IPS-NIHi11 (cell line): ENCODE measurements at regions not wholly inside any gene's neighbourhood (a gene's known extent, or its start where the extent isn't known, plus 50 kb on each side); places are given as distances from the start of the nearest gene placed in this dataset.
"Not testable (repeated sequence)": the region's sequence is repeated elsewhere in the genome, so short reads cannot be mapped to it uniquely, and the experiment has no call there.

Experiments used
- DNase-seq: peaks from one replicate; pipeline ENCODE4 v3.0.0; 2012; ENCODE audit warnings: mixed read lengths, low spot score

- no peak for DNase-seq
These were observed 66.9 kb upstream of the ZNF746 start for GRCh38 chr7:149564340-149565095.

DNA sequence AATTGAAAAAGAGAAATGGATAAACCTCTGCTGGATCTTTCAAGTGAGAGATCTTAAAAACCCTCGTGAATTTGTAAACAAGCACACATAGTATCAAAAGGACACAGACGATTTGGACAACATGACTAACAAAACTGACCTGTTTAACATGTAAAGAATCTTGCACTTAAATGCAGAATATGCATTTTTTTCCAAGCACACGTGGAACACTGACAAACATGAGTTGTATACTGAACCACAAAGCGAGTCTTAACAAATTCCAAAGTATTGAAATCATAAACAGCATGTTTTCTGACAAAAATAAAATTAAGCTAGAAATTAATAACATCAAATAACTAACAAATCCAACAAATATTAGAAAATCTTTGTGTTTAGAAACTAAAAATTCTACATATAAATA is 65.0 kb upstream of the ZNF746 start:
- DNase-seq, result no peak

GRCh38 chr7:149561072-149561471 is 63.5 kb upstream of the ZNF746 start:
- DNase-seq, result no peak

- DNase-seq, result no peak
These were observed 62.1 kb upstream of the ZNF746 start for GRCh38 chr7:149559711-149560110.

DNA sequence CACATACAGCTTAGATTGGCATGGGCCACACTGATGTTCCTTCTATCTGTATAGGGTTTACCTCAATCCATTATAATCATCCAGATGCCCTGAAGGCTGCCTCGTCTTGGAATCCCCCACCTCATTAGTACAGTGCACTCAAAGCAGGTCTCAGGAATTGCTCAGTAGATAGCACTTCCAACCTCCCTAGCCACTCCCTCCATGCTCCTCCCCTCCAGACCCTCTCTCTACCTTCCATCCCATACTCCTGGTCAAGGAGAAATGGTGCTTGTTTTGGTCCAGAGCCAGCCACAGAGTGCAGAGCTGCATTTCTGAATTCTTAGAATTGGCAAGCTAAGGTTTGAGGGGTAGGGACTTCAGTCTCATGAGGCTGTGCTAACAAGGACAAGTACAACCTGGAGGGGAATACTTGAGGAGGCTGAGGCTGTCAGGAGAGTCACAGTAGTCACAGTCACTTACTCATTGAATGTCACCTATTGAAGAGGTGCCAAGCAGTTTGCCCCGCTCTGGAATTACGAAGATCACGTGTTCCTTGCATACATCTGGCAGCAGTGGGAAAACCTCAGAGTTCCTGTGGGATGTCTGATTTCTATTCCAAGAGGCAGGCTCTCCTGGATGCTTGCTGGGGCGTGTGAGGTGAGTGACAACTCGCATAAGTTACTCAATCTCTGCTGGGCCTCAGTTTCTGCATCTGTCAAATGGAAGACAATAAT is 60.7 kb upstream of the ZNF746 start:
- no peak for DNase-seq

DNA sequence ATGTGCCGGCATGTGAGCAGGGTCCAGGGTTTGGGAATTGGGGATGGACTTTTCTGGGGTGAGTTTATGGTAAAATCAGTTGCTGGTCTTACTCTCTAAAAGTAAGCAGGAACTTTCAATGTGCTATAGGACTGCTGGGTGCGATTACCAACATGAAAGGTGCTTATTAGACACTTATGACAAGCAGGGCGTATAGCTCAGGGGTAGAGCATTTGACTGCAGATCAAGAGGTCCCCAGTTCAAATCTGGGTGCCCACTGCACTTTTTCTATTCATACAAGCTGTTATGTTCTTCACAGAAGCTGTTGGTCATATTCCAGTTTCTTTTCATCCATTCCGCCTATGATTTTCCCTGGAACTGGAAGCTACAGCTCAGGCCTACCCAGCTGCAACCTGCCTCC is 58.9 kb upstream of the ZNF746 start:
- DNase-seq, result not testable (repeated sequence)

DNA sequence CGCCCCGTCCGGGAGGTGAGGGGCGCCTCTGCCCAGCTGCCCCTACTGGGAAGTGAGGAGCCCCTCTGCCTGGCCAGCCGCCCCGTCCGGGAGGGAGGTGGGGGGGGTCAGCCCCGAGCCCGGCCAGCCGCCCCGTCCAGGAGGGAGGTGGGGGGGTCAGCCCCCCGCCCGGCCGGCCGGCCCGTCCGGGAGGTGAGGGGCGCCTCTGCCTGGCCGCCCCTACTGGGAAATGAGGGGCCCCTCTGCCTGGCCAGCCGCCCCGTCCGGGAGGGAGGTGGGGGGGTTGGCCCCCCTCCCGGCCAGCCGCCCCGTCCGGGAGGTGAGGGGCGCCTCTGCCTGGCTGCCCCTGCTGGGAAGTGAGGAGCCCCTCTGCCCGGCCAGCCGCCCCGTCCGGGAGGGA is 57.2 kb upstream of the ZNF746 start:
- not testable (repeated sequence) for DNase-seq

DNA sequence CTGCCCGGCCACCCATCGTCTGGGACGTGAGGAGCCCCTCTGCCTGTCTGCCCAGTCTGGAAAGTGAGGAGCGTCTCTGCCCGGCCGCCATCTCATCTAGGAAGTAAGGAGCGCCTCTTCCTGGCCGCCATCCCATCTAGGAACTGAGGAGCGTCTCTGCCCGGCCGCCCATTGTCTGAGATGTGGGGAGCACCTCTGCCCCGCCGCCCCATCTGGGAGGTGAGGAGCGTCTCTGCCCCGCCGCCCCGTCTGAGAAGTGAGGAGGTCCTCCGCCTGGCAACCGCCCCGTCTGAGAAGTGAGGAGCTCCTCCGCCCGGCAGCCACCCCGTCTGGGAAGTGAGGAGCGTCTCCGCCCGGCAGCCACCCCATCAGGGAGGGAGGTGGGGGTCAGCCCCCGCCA is 56.4 kb upstream of the ZNF746 start:
- DNase-seq, result not testable (repeated sequence)

DNA sequence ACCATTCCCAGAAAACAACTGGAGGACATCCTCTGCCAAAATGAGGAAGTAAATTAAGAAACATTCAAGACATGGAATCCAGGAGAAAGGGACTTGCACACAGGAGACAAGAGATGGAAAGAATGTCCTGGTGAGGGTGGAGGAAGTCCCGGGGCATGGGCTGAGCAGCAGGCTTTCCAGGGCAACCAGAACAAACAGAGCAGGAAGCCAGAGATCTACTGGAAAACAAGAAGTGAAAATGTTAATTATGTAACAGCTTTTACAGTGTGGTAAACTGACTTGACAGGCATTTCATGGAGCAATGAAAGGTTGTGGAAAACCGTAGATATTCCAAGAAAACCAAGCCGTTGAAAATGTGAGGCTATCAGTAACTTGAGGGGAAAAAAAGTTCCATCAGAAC is 55.2 kb upstream of the ZNF746 start:
- no peak for DNase-seq
